ENCODE measurements at regions not wholly inside any gene's neighbourhood (a gene's known extent, or its start where the extent isn't known, plus 50 kb on each side); places are given as distances from the start of the nearest gene placed in this dataset.

GRCh38 chr13:70720386-70720785, 612.1 kb upstream of the KLHL1 start:
- no peak for TF ChIP-seq POLR2A (IDR thresholded peaks at IDR 0.05)
- TF ChIP-seq, protein P1, sequence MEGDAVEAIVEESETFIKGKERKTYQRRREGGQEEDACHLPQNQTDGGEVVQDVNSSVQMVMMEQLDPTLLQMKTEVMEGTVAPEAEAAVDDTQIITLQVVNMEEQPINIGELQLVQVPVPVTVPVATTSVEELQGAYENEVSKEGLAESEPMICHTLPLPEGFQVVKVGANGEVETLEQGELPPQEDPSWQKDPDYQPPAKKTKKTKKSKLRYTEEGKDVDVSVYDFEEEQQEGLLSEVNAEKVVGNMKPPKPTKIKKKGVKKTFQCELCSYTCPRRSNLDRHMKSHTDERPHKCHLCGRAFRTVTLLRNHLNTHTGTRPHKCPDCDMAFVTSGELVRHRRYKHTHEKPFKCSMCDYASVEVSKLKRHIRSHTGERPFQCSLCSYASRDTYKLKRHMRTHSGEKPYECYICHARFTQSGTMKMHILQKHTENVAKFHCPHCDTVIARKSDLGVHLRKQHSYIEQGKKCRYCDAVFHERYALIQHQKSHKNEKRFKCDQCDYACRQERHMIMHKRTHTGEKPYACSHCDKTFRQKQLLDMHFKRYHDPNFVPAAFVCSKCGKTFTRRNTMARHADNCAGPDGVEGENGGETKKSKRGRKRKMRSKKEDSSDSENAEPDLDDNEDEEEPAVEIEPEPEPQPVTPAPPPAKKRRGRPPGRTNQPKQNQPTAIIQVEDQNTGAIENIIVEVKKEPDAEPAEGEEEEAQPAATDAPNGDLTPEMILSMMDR (IDR thresholded peaks at IDR 0.05), result no peak

Measured in tibial nerve (tissue), 3 donors.